AML-193 (cell line): ENCODE measurements at regions not wholly inside any gene's neighbourhood (a gene's known extent, or its start where the extent isn't known, plus 50 kb on each side); places are given as distances from the start of the nearest gene placed in this dataset.
"Not testable (repeated sequence)": the region's sequence is repeated elsewhere in the genome, so short reads cannot be mapped to it uniquely, and the experiment has no call there.

Source experiments
- DNase-seq, 2 experiments: peaks; one replicate each; lab custom pipeline; 2025; lab: John Stamatoyannopoulos, UW

GRCh38 chr1:199218533-199218932, 579.7 kb downstream of the PTPRC start:
- DNase-seq, result no peak

GRCh38 chr1:199220031-199220430, 581.2 kb downstream of the PTPRC start:
- DNase-seq, result no peak

- DNase-seq, result no peak
These were observed 582.7 kb downstream of the PTPRC start for GRCh38 chr1:199221371-199222150.

- DNase-seq, result no peak
These were observed 585.1 kb downstream of the PTPRC start for GRCh38 chr1:199223936-199224335.

- DNase-seq, result no peak
These were observed 587.3 kb downstream of the PTPRC start for GRCh38 chr1:199226163-199226562.

- DNase-seq, result peak in 1 of 2 experiments; percentile 2
These were observed 603.3 kb downstream of the PTPRC start for GRCh38 chr1:199242147-199242546.

GRCh38 chr1:199242601-199243000, 603.8 kb downstream of the PTPRC start:
- no peak for DNase-seq

- DNase-seq, result peak; percentile 53 to 54
These were observed 604.7 kb downstream of the PTPRC start for GRCh38 chr1:199243423-199244061.

GRCh38 chr1:199245946-199246345, 607.1 kb downstream of the PTPRC start:
- no peak for DNase-seq

GRCh38 chr1:199246716-199247115, 607.9 kb downstream of the PTPRC start:
- no peak for DNase-seq

- no peak for DNase-seq
These were observed 609.1 kb downstream of the PTPRC start for GRCh38 chr1:199247891-199248290.

GRCh38 chr1:199254040-199254439, 615.2 kb downstream of the PTPRC start:
- not testable (repeated sequence) for DNase-seq

- no peak for DNase-seq
These were observed 622.5 kb downstream of the PTPRC start for GRCh38 chr1:199261328-199261727.

- DNase-seq, result no peak
These were observed 625.4 kb downstream of the PTPRC start for GRCh38 chr1:199264283-199264682.

GRCh38 chr1:199264911-199265310, 626.1 kb downstream of the PTPRC start:
- DNase-seq, result no peak

GRCh38 chr1:199265319-199265718, 626.5 kb downstream of the PTPRC start:
- no peak for DNase-seq

- no peak for DNase-seq
These were observed 630.4 kb downstream of the PTPRC start for GRCh38 chr1:199269241-199269640.

GRCh38 chr1:199272139-199272544, 633.3 kb downstream of the PTPRC start:
- no peak for DNase-seq

- DNase-seq, result no peak
These were observed 633.8 kb downstream of the PTPRC start for GRCh38 chr1:199272628-199273086.

GRCh38 chr1:199273837-199274379, 635.1 kb downstream of the PTPRC start:
- no peak for DNase-seq

- peak; percentile 66 to 77 for DNase-seq
These were observed 640.2 kb downstream of the PTPRC start for GRCh38 chr1:199279067-199279466.

- no peak for DNase-seq
These were observed 641.2 kb downstream of the PTPRC start for GRCh38 chr1:199279872-199280645.
